Right ventricle myocardium superior (tissue), 1 donor: ENCODE measurements at regions not wholly inside any gene's neighbourhood (a gene's known extent, or its start where the extent isn't known, plus 50 kb on each side); places are given as distances from the start of the nearest gene placed in this dataset.
A peak's percentile ranks its signal among the peaks of the same experiment; 100 is the strongest.
"Not testable (repeated sequence)": the region's sequence is repeated elsewhere in the genome, so short reads cannot be mapped to it uniquely, and the experiment has no call there.

Experiments
- ATAC-seq: fragments of 200-7000 bp; cut with Tn5 transposase; one replicate; pipeline ENCODE4 v1.9.1; 2020; ENCODE audit warnings: mild to moderate bottlenecking; ENCODE audit not compliant: poor library complexity
- DNase-seq: peaks from one replicate; pipeline ENCODE4 v3.0.0-alpha.2; 2020
- intact Hi-C: fragments of 100-400 bp; cut with DNase I; formaldehyde crosslinking; loops from one replicate; pipeline ENCODE4 v1.11.2; 2022
- donor health status: DM: no; HTN: yes; CAD: no; lungs with severe emphysema.

DNA sequence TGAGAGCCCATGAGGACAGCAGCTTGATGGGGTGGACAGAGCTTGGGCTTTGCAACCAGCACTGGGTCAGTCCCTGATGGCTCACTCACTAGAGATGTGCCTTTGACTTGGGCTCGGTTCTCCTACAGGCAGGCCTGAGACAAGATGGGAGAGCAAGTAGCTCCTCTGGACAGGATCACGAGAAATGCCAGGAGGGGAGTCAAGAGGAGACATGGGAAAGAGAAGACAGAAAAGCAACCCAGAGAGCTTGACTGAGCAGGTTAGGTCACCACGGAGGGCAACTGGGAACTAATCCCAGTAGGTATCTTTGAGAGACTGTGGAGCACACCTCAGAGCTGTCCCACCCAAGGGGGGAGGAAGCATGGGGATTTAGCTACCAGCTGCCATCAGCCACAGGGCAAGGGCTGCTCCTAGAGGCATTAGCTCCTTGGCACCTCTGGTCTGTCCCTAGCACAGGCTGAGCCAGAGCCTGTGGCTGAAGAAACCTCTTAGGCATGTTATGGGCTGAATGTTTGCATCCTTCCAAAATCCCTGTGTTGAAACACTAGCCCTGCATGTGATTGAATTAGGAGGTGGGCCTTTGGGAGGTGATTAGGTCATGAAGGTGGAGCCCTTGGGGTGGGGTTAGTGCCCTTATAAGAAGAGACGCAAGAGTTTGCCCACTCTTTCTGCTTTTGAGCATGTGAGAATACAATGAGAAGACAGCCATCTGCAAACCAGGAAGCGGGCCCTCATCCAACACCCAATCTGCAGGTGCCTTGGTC, 145.6 kb downstream of the SMIM20 start:
- ATAC-seq = no peak
- DNase-seq = no peak
- intact Hi-C loops = no loop called here

DNA sequence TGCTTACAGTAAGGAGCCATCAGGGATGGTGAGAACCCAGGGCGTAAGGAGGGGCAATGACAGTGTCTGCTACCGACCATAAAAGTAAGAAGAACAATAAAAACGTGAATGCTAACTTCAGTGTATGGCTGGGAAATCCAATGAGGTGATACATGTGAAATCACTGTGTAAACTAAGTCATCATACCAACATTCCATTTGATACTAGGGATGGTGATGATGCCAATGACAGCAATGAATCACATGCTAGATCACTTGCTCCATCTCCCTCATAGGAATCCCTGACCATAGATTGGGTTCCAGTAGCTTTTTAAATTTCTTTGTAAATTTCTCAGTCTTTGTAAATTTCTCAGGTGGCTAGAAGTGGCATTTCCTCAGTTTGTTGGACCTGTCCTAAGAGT, 146.3 kb downstream of the SMIM20 start:
- ATAC-seq (no peak), DNase-seq (no peak)
- intact Hi-C loops = no loop called here

DNA sequence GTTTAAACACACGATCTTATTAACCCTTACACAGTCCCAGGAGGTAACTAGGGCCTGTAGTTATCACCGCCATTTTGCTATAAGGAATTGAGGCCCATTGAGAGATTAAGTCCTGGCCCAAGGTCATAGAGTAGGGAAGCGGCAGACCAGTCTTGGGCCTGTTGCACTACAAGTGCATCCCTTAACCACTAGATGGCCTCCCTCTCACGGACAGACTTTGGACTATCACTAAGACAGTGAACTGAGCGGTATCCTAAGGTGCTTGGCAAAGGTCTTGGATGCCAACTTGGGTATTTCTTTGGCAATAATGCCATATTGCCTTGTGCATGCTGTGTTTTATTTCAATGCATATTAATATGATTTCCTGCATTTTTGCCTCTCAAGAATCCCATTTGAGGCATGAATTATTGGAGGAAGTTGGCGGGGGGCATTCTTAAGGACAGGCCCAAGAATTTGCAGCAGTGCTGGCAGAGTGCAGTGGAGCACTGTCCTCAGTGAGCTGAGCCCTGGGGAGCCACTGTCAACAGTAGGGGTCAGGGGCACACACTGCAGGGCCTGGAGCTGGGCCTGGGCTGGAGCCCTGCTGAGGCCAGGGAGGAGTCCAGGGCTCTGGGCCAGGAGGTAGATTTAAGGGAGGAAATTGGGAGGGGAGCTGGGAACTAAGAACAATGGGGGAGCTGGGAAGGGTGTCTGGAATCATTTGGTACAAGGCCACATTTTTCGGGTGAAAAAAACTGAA, 147.4 kb downstream of the SMIM20 start:
- no peak for ATAC-seq
- intact Hi-C loops = no loop called here

DNA sequence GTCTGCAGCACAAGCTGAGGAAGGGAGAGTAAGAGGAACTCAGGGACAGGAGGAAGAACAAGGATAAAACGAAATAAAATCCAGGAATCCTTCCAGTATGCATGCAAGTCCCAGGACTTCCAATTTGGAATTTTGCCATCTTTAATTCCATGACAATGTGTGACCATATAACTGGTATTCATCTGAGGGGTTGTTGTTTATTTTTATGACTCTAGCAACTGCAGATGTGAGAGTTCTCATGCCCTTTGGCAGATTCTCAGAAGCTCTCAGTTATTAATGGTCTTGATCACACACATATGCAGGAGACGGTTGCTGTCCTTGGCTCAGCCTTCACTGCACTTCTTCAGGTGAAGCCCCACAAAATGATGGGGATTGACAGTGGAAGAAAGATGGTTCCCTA, 148.2 kb downstream of the SMIM20 start:
- ATAC-seq = no peak
- intact Hi-C loops = no loop called here

More for the DNA sequence above, 147.4 kb downstream of the SMIM20 start:
- no peak for DNase-seq

DNA sequence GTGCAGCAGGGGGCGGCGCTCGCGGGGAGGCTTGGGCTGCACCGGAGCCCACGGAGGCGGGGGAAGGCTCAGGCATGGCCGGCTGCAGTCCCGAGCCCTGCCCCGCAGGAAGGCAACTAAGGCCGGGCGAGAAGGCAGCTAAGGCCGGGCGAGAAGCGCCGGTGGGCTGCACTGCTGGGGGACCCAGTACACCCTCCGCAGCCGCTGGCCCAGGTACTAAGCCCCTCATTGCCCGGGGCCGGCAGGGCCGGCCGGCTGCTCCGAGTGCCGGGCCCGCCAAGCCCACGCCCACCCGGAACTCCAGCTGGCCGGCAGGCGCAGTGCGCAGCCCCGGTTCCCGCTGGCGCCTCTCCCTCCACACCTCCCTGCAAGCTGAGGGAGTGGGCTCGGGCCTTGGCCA, 150.0 kb downstream of the SMIM20 start:
- DNase-seq, ATAC-seq, intact Hi-C loops: not testable (repeated sequence)

More for the DNA sequence above, 148.2 kb downstream of the SMIM20 start:
- DNase-seq = no peak

DNA sequence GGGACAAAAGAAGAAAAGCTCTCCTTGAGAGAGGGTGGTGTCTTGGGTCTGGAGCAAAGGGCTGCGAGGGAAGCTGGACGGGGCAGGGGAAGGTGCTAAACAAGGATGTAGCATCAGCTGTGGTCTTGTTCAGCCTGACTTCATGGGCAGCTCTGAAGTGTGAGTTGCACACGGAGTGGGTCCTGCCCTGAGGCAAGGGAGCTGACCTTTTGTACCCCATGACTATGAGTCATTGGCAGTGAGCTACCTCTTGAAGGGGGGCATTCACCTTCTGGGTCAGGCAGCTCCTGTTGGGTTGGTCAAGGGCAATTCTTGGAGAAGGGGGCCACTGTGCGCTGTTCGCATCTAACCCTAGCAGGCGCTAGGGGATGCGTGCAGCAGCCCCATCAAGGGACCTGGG, 151.8 kb downstream of the SMIM20 start:
- intact Hi-C loops = no loop called here
- no peak for DNase-seq
- no peak for ATAC-seq

DNA sequence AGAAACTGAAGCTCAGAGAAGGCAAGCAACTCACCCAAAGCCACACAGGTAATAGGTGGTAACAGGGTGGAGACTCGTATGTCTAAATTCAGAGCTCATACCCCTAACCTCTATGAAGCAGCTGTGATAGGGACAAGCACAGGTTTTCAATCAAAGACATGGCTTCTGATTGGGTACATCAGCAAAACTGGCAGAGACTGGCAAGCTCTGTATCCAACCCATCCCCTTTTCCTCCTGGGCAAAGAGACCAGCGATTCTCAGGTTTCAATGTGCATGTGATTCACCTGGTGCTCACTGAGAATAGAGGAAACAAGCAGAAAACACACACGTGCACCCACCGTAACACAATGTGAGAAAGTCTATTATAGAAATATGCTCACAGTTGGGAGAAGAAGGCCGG, 153.0 kb downstream of the SMIM20 start:
- DNase-seq = no peak
- intact Hi-C loops = no loop called here
- no peak for ATAC-seq

DNA sequence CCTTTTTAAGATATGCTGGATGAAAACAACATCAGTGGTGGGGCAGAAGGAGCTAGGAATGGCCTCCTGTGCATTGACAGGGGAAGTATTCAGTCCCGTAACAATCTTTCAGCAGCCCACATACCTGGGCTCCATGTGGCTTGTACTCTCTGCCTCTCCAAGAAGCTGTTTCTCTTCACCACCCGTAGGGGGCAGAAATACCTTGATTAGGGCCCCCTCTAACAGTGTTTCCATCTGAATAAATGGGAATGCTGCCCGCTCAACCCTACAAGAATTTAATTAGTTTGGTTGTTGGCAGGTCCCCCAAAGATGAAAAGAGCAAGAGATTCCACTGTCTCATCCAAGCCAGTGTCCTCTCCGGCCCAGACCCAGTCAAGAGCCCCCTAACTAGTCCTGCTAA, 155.2 kb downstream of the SMIM20 start:
- intact Hi-C loops = no loop called here
- ATAC-seq = no peak
- DNase-seq = no peak

DNA sequence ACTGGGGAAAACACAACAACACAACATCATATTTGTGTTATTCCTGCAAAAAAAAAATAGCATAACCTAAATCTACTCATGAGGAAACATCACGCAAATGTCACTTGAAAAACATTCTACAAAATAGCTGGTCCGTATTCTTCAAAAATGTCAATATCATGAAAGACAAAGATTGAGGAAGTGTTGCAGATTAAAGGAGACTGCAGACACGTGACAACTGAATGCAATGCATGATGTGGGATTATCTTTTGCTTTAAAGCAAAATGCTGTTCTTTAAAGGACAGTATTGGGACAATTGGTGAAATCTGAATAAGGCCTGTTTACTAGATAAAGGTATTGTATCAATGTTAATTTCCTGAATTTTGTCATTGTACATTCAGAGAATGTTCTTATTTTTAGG, 157.7 kb downstream of the SMIM20 start:
- ATAC-seq (no peak), DNase-seq (no peak)
- intact Hi-C loops = no loop called here

DNA sequence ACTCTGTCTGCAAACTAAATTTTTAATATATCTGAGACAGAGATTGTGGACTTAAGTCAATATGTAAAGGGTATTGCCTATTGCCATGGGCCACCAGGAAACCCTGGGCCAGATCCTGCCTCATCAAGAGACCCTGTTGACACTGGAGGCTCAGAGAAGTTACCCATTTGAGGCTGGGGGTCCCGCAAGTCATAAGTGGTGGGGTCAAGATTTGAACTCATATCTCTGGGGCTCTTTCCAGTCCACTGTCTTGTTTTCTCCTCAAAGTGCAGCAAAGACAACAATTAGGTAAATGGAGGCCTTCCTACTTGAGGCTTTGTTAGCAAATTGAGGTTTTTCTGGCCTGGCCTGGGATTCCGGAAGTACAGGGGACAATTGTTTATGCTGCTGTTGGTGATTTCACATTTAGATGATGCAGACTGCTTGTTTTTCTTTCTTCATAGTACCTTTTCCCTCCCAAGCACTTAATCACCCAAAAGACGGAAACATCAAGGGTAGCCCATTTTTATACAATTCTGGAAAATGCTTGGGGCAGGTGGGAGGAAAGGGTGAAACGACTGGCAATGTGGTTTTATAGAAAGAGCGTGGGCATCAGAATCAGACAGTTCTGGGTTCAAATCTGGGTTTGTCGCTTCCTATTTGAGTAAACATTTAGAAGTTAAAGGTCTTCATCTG, 160.0 kb downstream of the SMIM20 start:
- intact Hi-C loops = no loop called here
- ATAC-seq (no peak), DNase-seq (no peak)

DNA sequence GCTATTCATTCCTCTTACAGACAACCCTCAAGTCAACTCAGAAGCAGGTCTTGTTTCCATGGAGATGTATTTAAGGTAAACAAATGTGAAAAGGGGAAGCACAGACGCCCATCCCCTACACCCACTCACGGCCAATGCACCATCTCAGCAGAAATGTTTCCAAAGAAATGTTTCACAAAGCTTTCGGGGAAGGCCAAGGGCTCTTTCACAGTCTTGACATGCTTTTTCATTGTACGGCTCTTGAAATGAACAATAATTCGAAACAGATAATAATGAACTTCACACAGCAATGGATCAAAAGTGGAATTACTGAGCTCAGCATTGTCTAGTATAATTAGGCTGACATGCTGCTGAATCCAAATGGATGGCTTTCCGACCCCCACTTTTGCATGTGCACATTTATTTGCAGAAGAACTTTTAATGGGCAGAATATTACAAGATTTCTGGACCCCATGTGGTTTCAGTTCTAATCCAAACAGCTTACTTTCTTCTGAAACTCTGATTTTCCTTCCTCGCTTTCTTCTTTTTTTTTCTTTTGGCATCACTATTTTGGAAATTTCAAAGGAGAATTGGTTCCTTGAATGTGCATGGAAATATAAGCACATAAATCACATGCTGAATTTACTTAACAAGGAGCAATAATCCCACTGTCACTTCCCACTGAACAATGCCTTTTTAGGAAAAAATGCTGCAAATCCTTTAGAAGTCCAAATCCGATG, 160.9 kb downstream of the SMIM20 start:
- intact Hi-C loops = no loop called here
- ATAC-seq (peak; percentile 68), DNase-seq (no peak)

DNA sequence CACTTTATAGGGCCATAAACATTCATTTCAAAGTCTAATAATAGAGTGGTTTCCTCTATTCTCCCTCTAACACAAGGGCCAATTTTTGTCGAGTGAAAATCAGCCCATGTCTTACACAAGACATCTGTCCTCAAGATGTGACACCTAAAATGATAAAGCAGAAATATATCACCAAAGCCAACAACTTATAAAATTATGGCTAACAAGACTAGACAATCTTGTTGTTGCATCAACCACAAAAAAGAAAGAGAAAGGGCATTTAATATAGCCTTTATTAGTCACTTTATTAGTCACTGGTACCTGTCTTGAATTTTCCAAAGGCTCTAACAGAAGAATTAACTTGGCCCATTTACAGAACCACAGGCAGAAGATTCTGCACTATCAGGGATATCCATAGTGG, 161.6 kb downstream of the SMIM20 start:
- no peak for DNase-seq
- intact Hi-C loops = no loop called here
- ATAC-seq = no peak

DNA sequence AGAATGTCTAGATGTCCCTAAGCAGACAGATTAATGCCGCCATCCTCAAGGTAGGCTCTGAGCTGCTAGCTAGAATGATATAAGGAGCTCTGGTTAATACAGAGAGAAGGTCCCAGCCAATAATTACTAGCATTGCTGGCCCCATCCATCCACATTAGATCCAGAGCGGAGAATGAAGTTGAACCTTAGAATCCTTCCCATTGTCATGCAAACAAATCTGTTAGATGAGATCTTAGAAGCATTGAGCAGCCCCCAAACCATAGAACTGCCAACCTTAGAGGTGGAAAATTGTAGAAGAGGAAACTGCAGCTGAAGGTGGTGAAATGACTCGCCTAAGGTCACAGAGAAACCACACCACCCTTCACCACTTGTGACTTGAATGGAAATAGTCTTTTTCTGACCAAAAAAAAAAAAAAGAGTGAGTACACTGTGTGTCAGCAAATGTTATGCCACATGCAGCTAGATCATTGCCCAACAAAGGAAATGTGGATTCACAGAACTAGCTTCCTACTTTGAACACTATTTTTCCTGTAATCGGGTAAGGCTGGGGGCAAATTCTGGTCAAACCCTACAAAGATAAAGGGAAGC, 162.1 kb downstream of the SMIM20 start:
- ATAC-seq (peak; percentile 82), DNase-seq (no peak)
- intact Hi-C loops = no loop called here

DNA sequence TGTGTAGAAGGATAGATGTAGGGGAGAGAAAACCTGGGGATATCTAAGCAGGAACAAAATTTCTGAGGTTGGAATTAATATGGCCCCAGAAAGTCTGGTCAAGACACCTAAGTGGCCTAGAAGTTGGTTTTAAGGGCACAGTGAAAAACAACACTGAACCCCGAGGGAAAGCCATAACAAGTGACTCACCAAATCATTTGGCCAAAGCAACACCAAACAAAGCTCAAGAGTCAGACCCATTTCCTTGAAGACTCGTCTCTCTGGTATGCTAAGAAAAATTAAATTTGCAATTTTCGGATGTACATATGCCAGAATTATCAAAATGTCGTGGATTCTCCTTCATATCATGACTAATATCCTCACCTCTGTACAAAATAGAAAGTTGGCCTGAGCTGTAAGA, 162.9 kb downstream of the SMIM20 start:
- intact Hi-C loops = no loop called here
- DNase-seq = no peak

DNA sequence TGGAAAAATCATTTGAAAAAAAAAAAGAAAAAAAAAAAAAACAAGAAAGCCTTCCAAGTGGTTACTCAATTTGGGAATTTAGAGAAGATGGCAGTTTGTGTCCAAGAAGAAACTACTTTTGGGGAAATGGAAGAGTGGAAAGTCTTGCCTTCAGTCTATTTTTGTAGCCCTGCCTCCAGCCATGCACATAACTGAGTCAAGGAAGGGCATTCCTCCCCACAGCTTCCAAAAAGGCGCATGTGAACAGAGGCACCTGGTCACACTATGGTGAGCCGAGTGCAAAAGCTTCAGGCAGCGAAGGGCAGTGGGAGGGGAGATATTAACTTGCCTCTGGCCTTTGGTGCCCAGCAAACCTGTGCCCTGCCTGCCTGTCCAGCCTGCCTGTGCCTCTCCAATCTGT, 163.7 kb downstream of the SMIM20 start:
- intact Hi-C loops = no loop called here
- ATAC-seq (no peak), DNase-seq (no peak)

More for the DNA sequence above, 162.9 kb downstream of the SMIM20 start:
- no peak for ATAC-seq

DNA sequence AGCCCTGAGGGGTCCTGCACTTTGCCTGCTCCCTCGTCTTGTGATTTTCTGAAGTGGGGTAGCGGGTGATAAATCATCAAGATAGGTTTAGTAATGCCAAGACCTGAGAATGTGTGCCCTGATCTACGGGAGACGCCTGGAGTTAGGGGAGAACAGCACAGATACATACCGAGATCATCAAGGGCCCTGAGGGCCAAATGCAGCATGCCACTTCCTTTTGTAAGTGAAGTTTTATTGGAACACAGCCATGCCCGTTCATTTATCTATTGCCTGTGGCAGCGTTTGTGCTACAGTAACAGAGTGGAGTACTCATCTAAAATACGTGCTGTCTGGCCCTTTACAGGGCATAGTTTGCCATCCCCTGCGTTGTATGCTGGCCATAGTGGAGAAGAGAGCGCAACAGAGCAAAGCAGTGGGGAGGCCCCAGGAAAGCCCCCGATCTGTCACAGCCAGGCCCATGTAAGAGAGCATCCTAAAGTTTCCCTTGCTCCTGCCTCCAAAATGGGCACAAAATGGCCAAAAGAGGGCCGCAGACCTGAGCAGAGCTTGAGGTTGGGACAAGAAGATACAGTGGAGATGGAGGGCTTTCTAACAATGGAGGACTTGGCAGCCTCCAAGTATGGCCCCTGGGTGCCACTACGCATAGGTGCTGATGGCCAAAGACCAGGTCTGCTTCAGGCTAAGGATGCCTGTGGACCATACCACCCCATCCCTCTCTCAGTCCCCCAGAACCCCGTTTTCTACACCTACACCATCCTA, 167.0 kb downstream of the SMIM20 start:
- intact Hi-C loops = no loop called here
- DNase-seq (no peak), ATAC-seq (no peak)

DNA sequence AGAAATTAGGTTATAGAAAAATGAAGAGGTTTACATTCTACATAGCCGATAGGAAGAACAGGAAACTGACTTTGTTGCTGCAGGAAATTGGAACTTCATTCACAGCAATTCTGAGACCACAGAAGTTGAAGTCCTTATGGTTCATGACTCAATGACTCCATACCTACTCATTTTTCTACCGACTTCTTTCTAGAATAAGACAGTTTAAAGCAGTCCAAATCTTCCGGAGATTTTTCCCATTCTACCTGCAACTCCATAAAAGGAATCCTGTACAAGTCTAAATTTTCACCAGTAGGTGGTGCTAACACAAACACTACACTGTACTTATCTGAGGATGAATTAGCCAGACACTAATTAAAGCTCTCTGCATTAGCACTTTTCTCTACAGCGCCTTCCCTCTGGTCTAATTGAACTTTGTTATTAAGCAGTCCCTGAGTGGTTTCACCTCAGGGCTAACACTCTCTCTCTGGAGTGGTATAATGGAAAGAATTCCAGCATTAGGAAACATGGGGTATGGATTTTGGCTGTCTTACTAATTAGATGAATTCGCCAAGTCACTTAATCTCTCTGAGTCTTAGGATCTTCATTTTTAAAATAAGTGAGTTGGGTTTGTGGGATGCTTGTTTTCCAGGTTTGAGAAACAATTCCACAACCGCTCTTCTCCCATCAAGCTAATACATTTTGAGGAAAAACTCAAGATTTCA, 167.9 kb downstream of the SMIM20 start:
- peak; percentile 63 for ATAC-seq
- DNase-seq = no peak
- intact Hi-C loops = no loop called here

DNA sequence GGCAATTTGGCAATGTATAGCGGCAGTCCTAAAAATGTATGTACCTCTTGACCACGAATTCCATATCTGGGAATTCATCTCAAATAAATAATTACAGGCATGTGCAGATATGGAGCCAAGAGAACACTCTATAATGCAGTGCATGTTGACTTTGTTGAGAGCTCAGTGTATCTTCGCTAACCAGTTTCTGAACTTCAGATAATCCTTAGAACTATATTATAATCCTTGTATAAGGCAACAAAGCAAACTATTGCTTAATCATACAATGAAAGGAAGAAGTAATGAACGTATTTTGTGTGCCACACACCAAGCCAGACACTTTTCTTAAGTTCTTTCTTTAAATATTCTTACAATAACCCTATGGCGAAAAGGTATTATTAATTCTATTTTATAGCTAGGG, 168.5 kb downstream of the SMIM20 start:
- ATAC-seq (no peak), DNase-seq (no peak)
- intact Hi-C loops = no loop called here
